Fibroblast of lung (primary cell): ENCODE measurements at regions not wholly inside any gene's neighbourhood (a gene's known extent, or its start where the extent isn't known, plus 50 kb on each side); places are given as distances from the start of the nearest gene placed in this dataset.

Experiments used
- DNase-seq, 2 donors: peaks; one replicate each; pipeline versions ENCODE4 v3.0.0 to v3.0.0-alpha.2; 2010; ENCODE audit warnings: low read depth in 2 of 2
- H2AFZ ChIP-seq: 2 replicates; pipeline ENCODE4 v1.5.1; 2012; ENCODE audit warnings: low read length, control low read depth, inconsistent platforms
- H3K27ac ChIP-seq: 2 replicates; pipeline ENCODE4 v1.5.1; 2011; ENCODE audit warnings: low read length, control low read depth; ENCODE audit not compliant: insufficient read depth
- H3K27me3 ChIP-seq: 2 replicates; pipeline ENCODE4 v1.5.1; 2011; ENCODE audit warnings: mild to moderate bottlenecking, low read length; ENCODE audit not compliant: control insufficient read depth, insufficient read depth
- H3K36me3 ChIP-seq: 2 replicates; pipeline ENCODE4 v1.5.1; 2011; ENCODE audit warnings: low read length; ENCODE audit not compliant: control insufficient read depth, insufficient read depth
- H3K4me1 ChIP-seq: 2 replicates; pipeline ENCODE4 v1.5.1; 2011; ENCODE audit warnings: low read length; ENCODE audit not compliant: control insufficient read depth, insufficient read depth; ENCODE audit errors: extremely low read depth
- H3K4me2 ChIP-seq: 2 replicates; pipeline ENCODE4 v1.5.1; 2011; ENCODE audit warnings: low read length, control low read depth; ENCODE audit not compliant: insufficient read depth; ENCODE audit errors: extremely low read depth
- H3K4me3 ChIP-seq, 4 experiments: fragments of 200-600 bp in 1 of 4; sonication (generic) in 1 of 4; replicated peaks in 1 of 4; 2 replicates each; pipeline ENCODE4 v1.5.1; 2011 to 2016; ENCODE audit warnings: low read length in 4 of 4, low read depth in 3 of 4, mild to moderate bottlenecking in 3 of 4, control low read depth in 2 of 4, inconsistent platforms in 1 of 4, mixed read lengths in 1 of 4; ENCODE audit not compliant: insufficient read depth in 1 of 4; ENCODE audit errors: control extremely low read depth in 1 of 4
- H3K79me2 ChIP-seq: 2 replicates; pipeline ENCODE4 v1.5.1; 2012; ENCODE audit warnings: mild to moderate bottlenecking, low read length, inconsistent platforms; ENCODE audit not compliant: control insufficient read depth, insufficient read depth
- H3K9ac ChIP-seq: 2 replicates; pipeline ENCODE4 v1.5.1; 2011; ENCODE audit warnings: mild to moderate bottlenecking, low read length, control low read depth; ENCODE audit not compliant: insufficient read depth
- H3K9me3 ChIP-seq: 2 replicates; pipeline ENCODE4 v1.5.1; 2012; ENCODE audit warnings: low read depth, low read length; ENCODE audit not compliant: control insufficient read depth, insufficient read depth
- H4K20me1 ChIP-seq: 2 replicates; pipeline ENCODE4 v1.5.1; 2011; ENCODE audit warnings: low read length; ENCODE audit not compliant: control insufficient read depth, insufficient read depth; ENCODE audit errors: extremely low read depth
- EZH2 ChIP-seq: IDR thresholded peaks from 2 replicates; pipeline ENCODE4 v1.5.1; 2012; ENCODE audit warnings: low read length, control low read depth, mild to moderate bottlenecking; ENCODE audit errors: missing control alignments
- TF ChIP-seq, protein P1 (sequence below), 2 donors: IDR thresholded peaks in 1 of 2; conservative IDR thresholded peaks in 1 of 2; 1 replicate in 1 of 2; 2 replicates in 1 of 2; pipeline ENCODE4 v1.5.1; 2011 to 2012; ENCODE audit warnings: low read length in 2 of 2, control low read depth in 1 of 2, inconsistent platforms in 1 of 2, low read depth in 1 of 2, mild to moderate bottlenecking in 1 of 2

- no peak for DNase-seq
- no peaks in the 10 kb centered on the region for H4K20me1 ChIP-seq
- H3K4me2 ChIP-seq: no peak overlapping the region
- TF ChIP-seq EZH2: no peak
- TF ChIP-seq, protein P1, sequence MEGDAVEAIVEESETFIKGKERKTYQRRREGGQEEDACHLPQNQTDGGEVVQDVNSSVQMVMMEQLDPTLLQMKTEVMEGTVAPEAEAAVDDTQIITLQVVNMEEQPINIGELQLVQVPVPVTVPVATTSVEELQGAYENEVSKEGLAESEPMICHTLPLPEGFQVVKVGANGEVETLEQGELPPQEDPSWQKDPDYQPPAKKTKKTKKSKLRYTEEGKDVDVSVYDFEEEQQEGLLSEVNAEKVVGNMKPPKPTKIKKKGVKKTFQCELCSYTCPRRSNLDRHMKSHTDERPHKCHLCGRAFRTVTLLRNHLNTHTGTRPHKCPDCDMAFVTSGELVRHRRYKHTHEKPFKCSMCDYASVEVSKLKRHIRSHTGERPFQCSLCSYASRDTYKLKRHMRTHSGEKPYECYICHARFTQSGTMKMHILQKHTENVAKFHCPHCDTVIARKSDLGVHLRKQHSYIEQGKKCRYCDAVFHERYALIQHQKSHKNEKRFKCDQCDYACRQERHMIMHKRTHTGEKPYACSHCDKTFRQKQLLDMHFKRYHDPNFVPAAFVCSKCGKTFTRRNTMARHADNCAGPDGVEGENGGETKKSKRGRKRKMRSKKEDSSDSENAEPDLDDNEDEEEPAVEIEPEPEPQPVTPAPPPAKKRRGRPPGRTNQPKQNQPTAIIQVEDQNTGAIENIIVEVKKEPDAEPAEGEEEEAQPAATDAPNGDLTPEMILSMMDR (conservative IDR thresholded peaks at IDR 0.05 in 1 of 2, IDR thresholded peaks at IDR 0.05 in 1 of 2; ENCODE audit: low read depth in 1 of 2, low read length in 2 of 2): no peak
- no peak overlapping the region for H3K9ac ChIP-seq
- H3K36me3 ChIP-seq: no peaks in the 10 kb centered on the region
- no peaks in the 10 kb centered on the region for H3K79me2 ChIP-seq
- H3K9me3 ChIP-seq: no peaks in the 10 kb centered on the region
- H2AFZ ChIP-seq: no peak overlapping the region
- no peak overlapping the region for H3K4me3 ChIP-seq
- H3K27me3 ChIP-seq: no peaks in the 10 kb centered on the region
- no peak overlapping the region for H3K27ac ChIP-seq
- no peaks in the 10 kb centered on the region for H3K4me1 ChIP-seq
Measured at GRCh38 chr1:188363943-188364342, 1535.2 kb downstream of the PLA2G4A start.

DNA sequence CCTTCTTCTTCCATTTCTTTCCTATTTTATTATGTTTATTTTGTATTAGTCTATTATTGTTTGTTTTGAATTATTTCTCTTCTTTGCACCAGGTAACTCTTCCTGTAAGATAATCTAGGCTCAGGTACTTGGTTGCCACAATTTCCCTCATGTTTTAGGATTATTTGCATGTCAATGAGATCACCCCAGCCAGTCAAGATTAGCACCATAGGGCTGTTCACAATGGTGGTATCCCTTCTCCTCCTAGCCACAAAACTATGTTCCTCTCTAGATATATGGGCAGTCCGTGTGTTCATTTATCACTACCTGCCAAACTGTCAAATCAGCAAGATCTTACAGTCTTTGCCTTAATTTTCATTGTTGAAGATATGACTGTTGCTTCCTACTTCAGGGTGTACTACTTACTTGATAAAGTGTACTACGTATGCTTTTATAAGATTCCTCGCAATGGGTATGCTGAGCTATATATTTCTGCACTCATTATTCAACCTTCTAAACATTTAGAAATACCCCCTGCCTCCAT, 1536.2 kb downstream of the PLA2G4A start:
- no peak overlapping the region for H2AFZ ChIP-seq
- TF ChIP-seq, protein P1 (conservative IDR thresholded peaks at IDR 0.05 in 1 of 2, IDR thresholded peaks at IDR 0.05 in 1 of 2; ENCODE audit: low read depth in 1 of 2, low read length in 2 of 2): no peak
- no peak for TF ChIP-seq EZH2
- H3K79me2 ChIP-seq: no peaks in the 10 kb centered on the region
- no peaks in the 10 kb centered on the region for H3K36me3 ChIP-seq
- no peak for DNase-seq
- H3K9ac ChIP-seq: no peak overlapping the region
- no peaks in the 10 kb centered on the region for H3K27me3 ChIP-seq
- no peak overlapping the region for H3K4me3 ChIP-seq
- H3K27ac ChIP-seq: no peak overlapping the region
- H3K4me1 ChIP-seq: no peaks in the 10 kb centered on the region
- H4K20me1 ChIP-seq: no peaks in the 10 kb centered on the region
- no peak overlapping the region for H3K4me2 ChIP-seq
- H3K9me3 ChIP-seq: no peaks in the 10 kb centered on the region

- Histone ChIP-seq H3K79me2 (no peaks in the 10 kb centered on the region), H4K20me1 (no peaks in the 10 kb centered on the region), H3K4me2 (no peak overlapping the region), H3K27ac (no peak overlapping the region), H3K9ac (no peak overlapping the region), H3K4me3 (no peak overlapping the region), H2AFZ (no peak overlapping the region), H3K4me1 (no peaks in the 10 kb centered on the region), H3K27me3 (no peaks in the 10 kb centered on the region), H3K9me3 (no peaks in the 10 kb centered on the region), H3K36me3 (no peaks in the 10 kb centered on the region)
- DNase-seq: no peak
- TF ChIP-seq EZH2: no peak
- TF ChIP-seq, protein P1 (conservative IDR thresholded peaks at IDR 0.05 in 1 of 2, IDR thresholded peaks at IDR 0.05 in 1 of 2; ENCODE audit: low read depth in 1 of 2, low read length in 2 of 2): no peak
Measured at GRCh38 chr1:188365874-188366273, 1537.1 kb downstream of the PLA2G4A start.
